Smooth muscle cell (in vitro differentiated cells): ENCODE measurements at regions not wholly inside any gene's neighbourhood (a gene's known extent, or its start where the extent isn't known, plus 50 kb on each side); places are given as distances from the start of the nearest gene placed in this dataset.

Source experiments
- DNase-seq: peaks from one replicate; lab custom pipeline; 2025; ENCODE audit not compliant: unreplicated experiment; lab: John Stamatoyannopoulos, UW
- H2AFZ ChIP-seq: fragments of 200-600 bp; sonication (generic); 2 replicates; pipeline ENCODE4 v1.6.0; 2016; ENCODE audit warnings: antibody characterized with exemption, low read depth, mild to moderate bottlenecking
- H3F3A ChIP-seq: fragments of 200-600 bp; sonication (generic); 2 replicates; pipeline ENCODE4 v1.6.0; 2017; ENCODE audit warnings: antibody characterized with exemption, low read depth
- H3K27ac ChIP-seq: fragments of 200-600 bp; sonication (generic); 2 replicates; pipeline ENCODE4 v1.5.1; 2016; ENCODE audit warnings: low read depth, mild to moderate bottlenecking
- H3K27me3 ChIP-seq: fragments of 200-600 bp; sonication (generic); 2 replicates; pipeline ENCODE4 v1.6.1; 2016; ENCODE audit warnings: low read depth, mild to moderate bottlenecking
- H3K36me3 ChIP-seq: fragments of 200-600 bp; sonication (generic); 2 replicates; pipeline ENCODE4 v1.5.1; 2016; ENCODE audit warnings: low read depth
- H3K4me1 ChIP-seq: fragments of 200-600 bp; sonication (generic); 2 replicates; pipeline ENCODE4 v1.5.1; 2016; ENCODE audit warnings: low read depth
- H3K4me2 ChIP-seq: fragments of 200-600 bp; sonication (generic); 2 replicates; pipeline ENCODE4 v1.6.0; 2016; ENCODE audit warnings: mild to moderate bottlenecking
- H3K4me3 ChIP-seq: fragments of 200-600 bp; sonication (generic); 2 replicates; pipeline ENCODE4 v1.5.1; 2016; ENCODE audit warnings: mild to moderate bottlenecking
- H3K79me2 ChIP-seq: fragments of 200-600 bp; sonication (generic); 2 replicates; pipeline ENCODE4 v1.6.0; 2016; ENCODE audit warnings: low read depth, mild to moderate bottlenecking
- H3K9ac ChIP-seq: fragments of 200-600 bp; sonication (generic); 2 replicates; pipeline ENCODE4 v1.6.0; 2016; ENCODE audit warnings: low read depth
- H3K9me3 ChIP-seq: fragments of 200-600 bp; sonication (generic); replicated peaks from 2 replicates; pipeline ENCODE4 v1.5.1; 2016; ENCODE audit warnings: low read depth
- H4K20me1 ChIP-seq: fragments of 200-600 bp; sonication (generic); 2 replicates; pipeline ENCODE4 v1.6.0; 2016; ENCODE audit warnings: low read depth
- WGBS: methylation state at CpG from one replicate; pipeline ENCODE4 v1.1.7; 2016; ENCODE audit warnings: low lambda C conversion rate; 5-methylcytosine and 5-hydroxymethylcytosine counted together
- TF ChIP-seq, protein P1 (sequence below): fragments of 200-600 bp; sonication (generic); IDR thresholded peaks from 2 replicates; pipeline ENCODE4 v1.5.1; 2017; ENCODE audit warnings: borderline replicate concordance, mild to moderate bottlenecking, antibody characterized with exemption; ENCODE audit not compliant: insufficient read depth, poor library complexity, severe bottlenecking

DNA sequence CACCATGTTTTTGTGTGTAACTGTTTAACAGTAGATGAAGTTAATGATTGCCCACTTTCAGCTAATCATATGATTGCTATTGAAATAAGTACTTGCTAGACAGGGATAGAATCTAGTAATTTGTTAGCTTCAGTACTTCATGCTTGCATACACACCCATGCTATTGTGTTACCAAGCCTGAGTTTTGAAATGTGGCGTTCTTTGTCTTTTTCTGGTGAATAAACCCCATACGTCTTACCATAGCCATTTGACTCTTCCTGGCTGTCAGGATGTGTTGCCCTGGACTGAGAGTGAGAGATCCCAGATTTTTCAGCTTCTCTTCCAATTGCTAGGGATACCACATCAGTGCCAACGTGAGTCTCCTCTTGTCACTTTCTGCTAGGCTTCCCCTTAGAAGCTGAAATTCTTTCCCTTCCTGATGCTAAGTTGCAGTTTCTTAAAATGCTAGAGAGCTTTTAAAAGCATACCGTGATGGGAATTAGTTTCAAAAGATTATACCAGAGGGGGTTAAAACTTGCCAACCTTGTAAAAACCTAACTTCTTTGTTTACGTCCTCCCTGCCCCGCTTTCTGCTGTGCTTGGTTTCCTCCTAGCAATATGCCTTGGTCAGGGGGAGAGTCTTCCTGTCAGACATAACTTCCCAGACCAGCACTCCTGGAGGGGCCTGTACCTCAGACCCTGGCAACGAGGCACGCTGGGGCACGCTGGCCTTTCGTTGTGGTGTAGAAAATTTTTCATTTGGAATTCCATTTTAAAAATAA, 62.9 kb upstream of the ULK4 start:
- Histone ChIP-seq H3K9me3 (no peaks in the 10 kb centered on the region), H3K4me3 (peak overlapping the region; percentile 34), H3K36me3 (no peaks in the 10 kb centered on the region), H3K9ac (peak overlapping the region; percentile 61), H2AFZ (peak overlapping the region; percentile 69), H3K4me1 (peaks cover 47% of the 10 kb centered on the region), H3K79me2 (peaks cover 78% of the 10 kb centered on the region), H4K20me1 (no peaks in the 10 kb centered on the region), H3K4me2 (peak overlapping the region; percentile 82), H3F3A (peaks cover 12% of the 10 kb centered on the region), H3K27me3 (no peaks in the 10 kb centered on the region), H3K27ac (peak overlapping the region; percentile 98)
- DNase-seq: no peak
- TF ChIP-seq, protein P1, sequence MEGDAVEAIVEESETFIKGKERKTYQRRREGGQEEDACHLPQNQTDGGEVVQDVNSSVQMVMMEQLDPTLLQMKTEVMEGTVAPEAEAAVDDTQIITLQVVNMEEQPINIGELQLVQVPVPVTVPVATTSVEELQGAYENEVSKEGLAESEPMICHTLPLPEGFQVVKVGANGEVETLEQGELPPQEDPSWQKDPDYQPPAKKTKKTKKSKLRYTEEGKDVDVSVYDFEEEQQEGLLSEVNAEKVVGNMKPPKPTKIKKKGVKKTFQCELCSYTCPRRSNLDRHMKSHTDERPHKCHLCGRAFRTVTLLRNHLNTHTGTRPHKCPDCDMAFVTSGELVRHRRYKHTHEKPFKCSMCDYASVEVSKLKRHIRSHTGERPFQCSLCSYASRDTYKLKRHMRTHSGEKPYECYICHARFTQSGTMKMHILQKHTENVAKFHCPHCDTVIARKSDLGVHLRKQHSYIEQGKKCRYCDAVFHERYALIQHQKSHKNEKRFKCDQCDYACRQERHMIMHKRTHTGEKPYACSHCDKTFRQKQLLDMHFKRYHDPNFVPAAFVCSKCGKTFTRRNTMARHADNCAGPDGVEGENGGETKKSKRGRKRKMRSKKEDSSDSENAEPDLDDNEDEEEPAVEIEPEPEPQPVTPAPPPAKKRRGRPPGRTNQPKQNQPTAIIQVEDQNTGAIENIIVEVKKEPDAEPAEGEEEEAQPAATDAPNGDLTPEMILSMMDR: no peak
- 21% methylated on average over 10 of the region's 10 CpGs for WGBS

DNA sequence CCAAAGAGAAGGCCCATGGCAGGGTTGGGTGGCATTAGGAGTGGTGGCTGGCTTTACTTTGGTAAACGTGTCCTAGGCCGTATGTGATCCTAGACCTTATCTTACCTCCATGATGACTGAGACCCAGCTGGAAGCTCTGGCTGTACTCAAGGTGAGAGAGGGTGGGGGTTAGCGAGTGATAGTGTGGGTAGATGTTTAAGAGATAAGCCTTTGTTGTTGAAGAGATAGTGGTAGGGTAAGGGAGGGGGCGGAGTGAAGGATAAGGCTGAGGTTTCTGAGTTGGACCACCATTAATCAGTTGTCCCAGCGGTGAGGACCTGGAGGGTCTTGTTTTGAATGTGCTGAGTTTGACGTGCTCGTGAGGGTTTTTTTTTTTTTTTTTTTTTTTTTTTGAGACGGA, 61.5 kb upstream of the ULK4 start:
- no peak overlapping the region for H3K4me3 ChIP-seq
- H4K20me1 ChIP-seq: no peaks in the 10 kb centered on the region
- WGBS: 88% methylated on average over 7 of the region's 8 CpGs
- H2AFZ ChIP-seq: no peak overlapping the region
- peaks cover 12% of the 10 kb centered on the region for H3F3A ChIP-seq
- DNase-seq: no peak
- TF ChIP-seq, protein P1: no peak
- no peak overlapping the region for H3K27ac ChIP-seq
- no peaks in the 10 kb centered on the region for H3K9me3 ChIP-seq
- no peak overlapping the region for H3K4me2 ChIP-seq
- no peak overlapping the region for H3K9ac ChIP-seq
- no peaks in the 10 kb centered on the region for H3K36me3 ChIP-seq
- H3K4me1 ChIP-seq: peaks cover 47% of the 10 kb centered on the region
- no peaks in the 10 kb centered on the region for H3K27me3 ChIP-seq
- peaks cover 81% of the 10 kb centered on the region for H3K79me2 ChIP-seq

DNA sequence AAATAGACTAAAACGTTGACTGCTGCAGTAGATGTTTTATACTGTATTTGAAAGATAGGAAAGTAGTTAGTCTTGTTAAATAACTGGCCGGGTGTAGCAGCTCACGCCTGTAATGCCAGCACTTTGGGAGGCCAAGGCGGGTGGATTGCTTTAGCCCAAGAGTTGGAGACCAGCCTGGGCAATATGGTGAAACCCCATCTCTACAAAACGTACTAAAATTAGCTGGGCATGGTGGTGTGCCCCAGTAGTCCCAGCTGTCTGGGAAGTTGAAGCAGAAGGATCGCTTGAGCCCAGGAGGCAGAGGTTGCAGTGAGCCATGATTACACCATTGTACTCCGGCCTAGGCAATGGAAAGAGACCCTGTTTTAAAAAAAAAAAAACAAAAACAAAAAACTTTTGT, 60.5 kb upstream of the ULK4 start:
- Histone ChIP-seq H3K27ac (peak overlapping the region; percentile 10), H3K36me3 (no peaks in the 10 kb centered on the region), H3K27me3 (no peaks in the 10 kb centered on the region), H2AFZ (no peak overlapping the region), H3K4me1 (peaks cover 47% of the 10 kb centered on the region), H3F3A (peaks cover 12% of the 10 kb centered on the region), H3K4me2 (no peak overlapping the region), H4K20me1 (no peaks in the 10 kb centered on the region), H3K9ac (no peak overlapping the region), H3K9me3 (no peaks in the 10 kb centered on the region), H3K4me3 (no peak overlapping the region), H3K79me2 (peaks cover 81% of the 10 kb centered on the region)
- TF ChIP-seq, protein P1: no peak
- no peak for DNase-seq
- 75% methylated on average over 7 of the region's 7 CpGs for WGBS
